Skin epidermis (tissue), 12 donors: ENCODE measurements at regions not wholly inside any gene's neighbourhood (a gene's known extent, or its start where the extent isn't known, plus 50 kb on each side); places are given as distances from the start of the nearest gene placed in this dataset.
"Not testable (repeated sequence)": the region's sequence is repeated elsewhere in the genome, so short reads cannot be mapped to it uniquely, and the experiment has no call there.

ENCODE experiments used
- H3K27ac ChIP-seq, 21 experiments: fragments of 200-600 bp; sonication (generic) in 11 of 21; one replicate each; pipeline ENCODE4 v1.5.0; 2020; ENCODE audit warnings: mild to moderate bottlenecking in 3 of 21, inconsistent platforms in 2 of 21, moderate library complexity in 2 of 21
- H3K4me3 ChIP-seq, 7 experiments: fragments of 200-600 bp; sonication (generic) in 2 of 7; one replicate each; pipeline ENCODE4 v1.5.0; 2020; ENCODE audit warnings: inconsistent platforms in 2 of 7, mild to moderate bottlenecking in 2 of 7, moderate library complexity in 1 of 7

- not testable (repeated sequence) for H3K27ac ChIP-seq, H3K4me3 ChIP-seq
Observed at GRCh38 chr5:126296121-126296520, 127.1 kb upstream of the GRAMD2B start.

- no peak overlapping the region for H3K27ac ChIP-seq
- H3K4me3 ChIP-seq: no peak overlapping the region
Observed at GRCh38 chr5:126300293-126300692, 122.9 kb upstream of the GRAMD2B start.

DNA sequence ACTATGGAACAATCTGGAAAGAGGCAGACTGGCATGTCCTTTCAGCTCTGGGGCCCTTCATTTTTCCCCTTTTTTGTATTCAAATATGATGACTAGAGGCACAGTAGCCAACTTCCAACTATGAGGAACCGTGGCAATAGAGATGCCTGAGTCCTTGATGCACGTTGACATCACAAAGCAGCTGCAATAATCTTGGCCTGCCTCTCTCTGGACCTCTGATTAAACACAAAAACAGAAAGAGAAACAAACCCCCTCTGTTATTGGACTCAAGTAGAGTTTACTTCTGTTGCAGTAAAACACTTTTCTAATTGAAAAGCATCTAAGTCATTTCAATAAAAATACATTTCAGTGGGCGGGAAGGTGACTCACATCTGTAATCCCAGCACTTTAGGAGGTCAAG lies 122.2 kb upstream of the GRAMD2B start:
- Histone ChIP-seq H3K4me3 (no peak overlapping the region), H3K27ac (no peak overlapping the region)

DNA sequence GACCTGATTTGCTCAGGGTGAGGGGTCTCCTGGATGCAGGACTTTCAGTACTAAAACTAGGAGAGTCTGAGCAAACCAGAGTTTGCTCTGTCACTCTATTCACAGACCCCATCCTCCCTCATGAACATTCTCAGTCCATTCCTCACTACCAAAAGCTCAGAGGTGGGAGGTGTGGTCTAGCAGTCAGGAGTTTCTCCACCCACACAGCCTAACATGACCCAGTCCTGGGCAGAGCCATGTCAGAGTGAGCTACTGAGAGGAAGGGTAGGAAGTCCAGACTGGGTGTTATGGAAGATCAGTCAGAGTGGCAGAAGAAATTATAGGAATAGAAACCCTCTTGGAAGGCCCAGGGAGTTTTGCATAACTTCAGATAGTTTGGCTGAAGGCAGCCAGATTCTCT lies 113.3 kb upstream of the GRAMD2B start:
- Histone ChIP-seq H3K4me3 (no peak overlapping the region), H3K27ac (no peak overlapping the region)

DNA sequence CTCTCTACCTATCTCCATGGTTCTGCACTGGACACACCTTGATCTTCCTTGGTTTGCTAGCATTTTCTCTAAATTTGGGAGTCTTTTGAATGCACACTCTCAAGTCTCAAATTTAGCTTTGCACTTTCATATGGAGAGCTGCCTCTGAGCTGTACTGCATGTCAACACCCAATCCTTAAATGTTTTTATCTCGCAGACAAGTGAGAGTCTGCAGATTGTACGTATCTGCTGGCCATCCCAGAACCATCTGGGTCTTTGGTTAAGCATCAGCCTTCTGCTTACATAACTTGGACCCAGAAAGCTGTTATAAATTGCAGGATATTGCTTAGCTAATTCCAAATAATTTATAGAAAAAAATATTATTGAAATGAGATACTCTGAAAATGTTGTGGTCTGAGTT lies 111.4 kb upstream of the GRAMD2B start:
- Histone ChIP-seq H3K4me3 (no peak overlapping the region), H3K27ac (no peak overlapping the region)

DNA sequence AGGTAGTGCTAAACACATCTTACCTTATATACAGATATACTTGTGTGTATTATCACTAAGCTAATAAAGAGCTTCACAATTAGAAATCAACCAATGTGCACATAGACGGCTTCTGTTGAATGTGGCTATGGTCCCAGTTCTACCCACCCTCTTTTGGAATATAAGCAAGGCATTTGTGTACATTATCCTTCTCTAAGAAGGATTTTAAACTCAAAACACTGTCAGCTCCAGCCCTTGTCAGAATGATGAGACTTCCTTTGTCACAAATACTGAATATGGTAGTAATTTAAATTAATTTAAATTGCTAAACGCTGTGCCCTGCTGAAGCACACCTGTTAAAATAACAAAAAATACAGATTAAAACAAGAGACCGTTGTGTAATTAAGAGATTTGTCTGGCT lies 107.9 kb upstream of the GRAMD2B start:
- H3K4me3 ChIP-seq: no peak overlapping the region

DNA sequence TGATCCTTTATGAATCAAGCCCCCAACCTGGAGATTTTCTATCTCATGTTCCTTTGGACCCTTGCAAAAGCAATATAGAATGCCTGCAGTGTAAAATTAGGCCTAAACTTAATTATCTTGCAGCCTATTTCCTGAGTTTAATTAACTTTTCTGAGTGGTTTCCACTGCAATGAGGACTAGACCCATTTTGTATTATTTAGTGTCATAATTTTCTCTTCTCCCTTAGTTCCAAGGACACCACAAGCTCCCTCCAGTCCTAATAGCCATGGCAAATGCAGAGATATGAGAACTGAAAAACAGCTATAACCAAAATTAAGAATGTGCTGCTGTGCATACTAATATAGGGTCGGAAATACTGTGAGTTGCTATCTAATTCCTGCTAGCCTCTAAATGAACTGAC lies 90.9 kb upstream of the GRAMD2B start:
- H3K4me3 ChIP-seq: no peak overlapping the region
- H3K27ac ChIP-seq: no peak overlapping the region

More for the DNA sequence above, 107.9 kb upstream of the GRAMD2B start:
- no peak overlapping the region for H3K27ac ChIP-seq

GRCh38 chr5:126334760-126335159 lies 88.4 kb upstream of the GRAMD2B start:
- H3K27ac ChIP-seq: no peak overlapping the region
- H3K4me3 ChIP-seq: no peak overlapping the region

DNA sequence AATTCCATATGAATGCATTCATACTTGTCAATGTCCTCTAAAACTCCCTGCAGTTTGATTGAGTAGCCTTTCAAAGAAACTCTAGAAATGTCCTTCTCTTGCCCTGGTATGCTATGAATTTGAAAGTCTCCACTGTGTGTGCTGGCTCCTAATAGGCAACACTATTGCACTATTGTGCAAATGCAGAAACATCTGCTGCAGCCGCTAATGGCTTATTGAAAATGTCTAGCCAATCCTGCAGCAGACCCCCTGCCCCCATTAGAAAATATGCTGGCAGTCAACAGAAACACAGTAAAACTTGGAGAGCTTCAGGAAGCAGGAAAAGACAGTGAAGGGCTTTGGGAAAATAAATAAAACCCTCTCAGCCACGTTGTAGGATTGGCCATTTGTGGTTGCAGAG lies 87.3 kb upstream of the GRAMD2B start:
- H3K27ac ChIP-seq: no peak overlapping the region

DNA sequence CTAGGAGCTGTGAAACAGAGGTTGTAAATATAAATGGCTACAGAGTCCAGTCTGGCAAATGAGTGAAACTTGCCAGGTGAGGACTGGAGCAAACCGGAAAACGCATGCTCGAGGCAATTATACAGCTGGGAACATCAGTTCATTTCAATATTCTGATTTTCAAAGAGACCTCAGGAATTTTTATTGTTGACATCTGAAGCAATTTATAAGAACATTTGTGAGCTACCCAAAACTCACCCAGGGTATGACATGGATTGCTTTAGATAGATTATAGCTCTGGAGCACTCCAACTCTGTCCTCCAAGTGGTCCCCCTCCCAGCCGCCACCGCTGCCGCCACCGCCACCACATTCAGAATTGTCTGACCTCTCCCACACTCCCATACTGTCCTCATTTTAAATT lies 84.6 kb upstream of the GRAMD2B start:
- H3K27ac ChIP-seq: peak overlapping the region in 1 of 21 experiments; percentile 20

More for the DNA sequence above, 87.3 kb upstream of the GRAMD2B start:
- H3K4me3 ChIP-seq: no peak overlapping the region

GRCh38 chr5:126339215-126339805 lies 83.9 kb upstream of the GRAMD2B start:
- Histone ChIP-seq H3K4me3 (no peak overlapping the region), H3K27ac (peak overlapping the region in 1 of 21 experiments; percentile 20)

More for the DNA sequence above, 84.6 kb upstream of the GRAMD2B start:
- H3K4me3 ChIP-seq: no peak overlapping the region

DNA sequence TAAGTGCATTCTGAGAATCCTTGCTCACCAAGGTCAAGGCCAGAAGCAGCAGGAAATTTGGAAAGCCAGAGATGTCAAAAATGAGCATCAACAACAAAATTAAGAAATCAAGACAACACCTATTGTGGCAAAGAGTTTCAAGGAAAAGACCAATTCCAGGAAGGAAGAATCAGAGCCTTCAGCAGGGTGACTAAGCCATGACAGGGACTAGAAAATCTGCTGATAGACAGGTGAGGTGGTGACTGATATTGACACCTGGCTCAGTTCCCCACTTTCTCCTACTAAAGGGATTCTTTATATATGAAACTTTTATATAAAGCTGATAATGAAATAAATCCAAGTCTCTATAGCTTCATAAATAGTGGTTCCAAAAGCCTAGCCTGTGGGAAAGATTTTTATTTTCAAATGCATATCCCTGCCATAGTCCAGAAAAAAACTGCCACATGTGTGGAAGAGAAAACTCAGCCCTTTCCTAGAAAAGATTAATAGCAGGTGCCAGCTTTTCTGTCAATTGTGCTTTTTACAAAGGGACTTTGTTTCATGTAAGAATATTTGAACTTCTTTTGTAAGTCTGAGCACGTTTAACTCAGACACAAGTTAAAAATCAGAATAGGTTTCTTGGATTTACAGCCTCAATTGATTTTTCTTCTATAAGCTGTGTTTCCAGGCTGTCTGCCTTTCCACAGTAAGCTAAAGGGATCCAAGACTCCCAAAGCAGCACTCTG lies 81.1 kb upstream of the GRAMD2B start:
- H3K27ac ChIP-seq: no peak overlapping the region
- no peak overlapping the region for H3K4me3 ChIP-seq

DNA sequence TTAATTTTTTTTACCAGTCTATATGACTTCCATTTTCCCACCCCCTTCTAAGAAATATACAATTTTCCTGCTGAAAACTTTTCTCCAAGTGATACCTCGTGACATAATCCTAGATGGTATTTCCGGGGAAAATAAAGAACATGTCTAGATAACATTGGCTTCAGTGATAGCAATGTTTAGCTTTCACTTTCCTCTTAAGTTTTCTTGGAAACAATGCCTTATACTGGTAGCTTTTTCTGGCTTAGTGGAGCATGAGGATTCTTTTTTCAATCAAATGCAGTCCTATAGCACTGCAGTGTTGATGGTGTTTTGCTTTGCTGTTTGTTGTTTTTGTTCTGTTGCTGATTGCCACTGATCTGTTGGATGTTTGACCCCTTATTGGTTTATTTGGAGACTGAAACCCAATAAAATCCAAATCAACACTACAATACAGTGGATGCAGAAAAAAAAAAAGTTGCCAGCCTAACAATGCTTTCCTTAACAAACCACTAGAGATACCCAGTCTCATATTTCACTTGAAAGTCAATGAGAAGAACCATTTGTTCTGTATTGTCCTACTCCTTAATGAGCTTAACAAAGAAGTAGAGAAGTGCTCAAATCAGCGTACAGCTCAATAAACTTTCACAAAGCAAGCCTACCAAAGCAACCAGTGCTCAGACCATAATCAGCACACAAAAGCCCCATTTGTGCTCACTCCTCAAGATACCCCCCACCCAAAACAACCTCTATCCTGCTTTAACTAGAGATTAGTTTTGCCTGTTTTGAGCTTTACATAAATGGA lies 74.2 kb upstream of the GRAMD2B start:
- Histone ChIP-seq H3K4me3 (no peak overlapping the region), H3K27ac (no peak overlapping the region)

GRCh38 chr5:126351153-126351552 lies 72.1 kb upstream of the GRAMD2B start:
- no peak overlapping the region for H3K27ac ChIP-seq
- no peak overlapping the region for H3K4me3 ChIP-seq

DNA sequence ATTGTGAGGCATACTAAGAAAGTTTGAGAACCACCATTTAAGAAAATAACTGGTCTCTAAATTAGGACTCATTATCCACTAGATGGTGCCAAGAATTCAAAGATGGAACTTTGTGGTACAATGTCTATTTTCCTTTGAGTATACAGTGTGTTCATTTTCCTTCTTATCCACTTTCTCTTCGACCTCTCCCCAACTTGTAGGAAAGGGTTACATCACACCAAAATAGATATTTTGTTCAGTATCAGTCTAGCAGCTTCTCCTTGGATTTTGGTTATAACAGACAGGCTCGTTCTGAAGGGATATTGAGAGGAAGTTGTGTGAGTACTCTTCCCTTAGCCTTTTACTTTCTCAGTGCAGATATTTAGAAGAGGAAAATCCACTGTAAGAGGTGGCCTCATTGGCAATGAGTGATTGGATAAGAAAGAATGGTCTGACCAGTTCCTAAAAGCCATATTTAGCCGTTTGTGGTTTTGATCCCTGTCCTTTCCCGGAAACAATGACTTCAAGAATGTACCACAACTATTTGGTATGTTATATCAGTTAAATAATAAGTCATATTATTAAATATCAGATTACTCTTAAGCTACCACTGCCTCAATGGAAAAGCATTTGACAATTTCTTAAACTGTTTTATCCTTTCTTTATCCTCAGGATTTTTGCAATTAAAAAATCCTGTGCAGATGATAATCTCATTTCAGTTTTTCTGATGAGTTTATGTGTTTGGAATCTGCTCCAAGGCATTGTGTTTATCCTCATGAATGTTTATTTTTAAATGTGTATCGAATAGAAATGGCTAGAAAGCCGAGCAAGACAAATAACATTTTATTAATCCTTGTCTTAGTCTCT lies 69.0 kb upstream of the GRAMD2B start:
- Histone ChIP-seq H3K27ac (peak overlapping the region in 15 of 21 experiments; percentile 6 to 76 (median 52)), H3K4me3 (peak overlapping the region in 1 of 7 experiments; percentile 17)

DNA sequence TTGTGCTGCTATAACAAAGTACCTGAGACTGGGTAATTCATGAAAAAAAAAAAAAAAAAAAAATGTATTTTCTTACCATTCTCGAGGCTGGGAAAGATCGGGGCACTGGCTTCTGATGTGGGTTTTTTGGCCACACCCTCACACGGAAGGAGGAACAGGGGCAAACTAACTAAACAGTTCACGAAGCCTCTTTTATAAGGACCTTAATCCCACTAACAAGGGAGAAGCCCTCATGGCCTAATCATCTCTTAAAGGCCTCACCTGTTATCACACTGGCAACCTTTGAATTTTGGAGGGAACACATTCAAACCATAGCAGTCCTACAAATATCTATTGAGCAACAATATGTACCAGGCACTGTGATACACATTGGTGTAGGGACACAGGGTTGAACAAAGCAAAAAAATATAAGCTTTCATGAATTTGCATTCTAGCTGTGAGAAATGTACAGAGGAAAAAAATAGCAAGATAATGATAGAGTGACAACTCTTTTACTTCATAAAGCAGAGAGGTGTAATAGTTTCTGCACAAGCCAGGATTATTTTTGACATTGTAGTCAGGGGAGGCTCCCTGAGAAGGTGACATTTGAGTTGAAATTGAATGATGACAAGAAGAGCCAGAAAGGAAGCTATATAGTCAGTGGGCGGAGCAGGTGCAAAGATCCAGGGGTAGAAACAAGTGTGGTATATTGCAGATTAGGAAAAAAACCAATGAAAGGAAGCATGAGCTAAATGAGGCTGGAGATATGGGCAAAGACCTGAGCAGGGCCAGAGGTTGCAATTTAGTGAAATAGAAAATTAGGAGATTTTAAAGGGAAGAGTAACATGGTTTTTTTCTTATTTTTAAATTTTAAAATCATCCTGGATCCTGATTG lies 68.1 kb upstream of the GRAMD2B start:
- H3K4me3 ChIP-seq: no peak overlapping the region
- H3K27ac ChIP-seq: peak overlapping the region in 6 of 21 experiments; percentile 6 to 71 (median 50)

- no peak overlapping the region for H3K27ac ChIP-seq
- H3K4me3 ChIP-seq: no peak overlapping the region
Observed at GRCh38 chr5:126355940-126356339, 67.3 kb upstream of the GRAMD2B start.

DNA sequence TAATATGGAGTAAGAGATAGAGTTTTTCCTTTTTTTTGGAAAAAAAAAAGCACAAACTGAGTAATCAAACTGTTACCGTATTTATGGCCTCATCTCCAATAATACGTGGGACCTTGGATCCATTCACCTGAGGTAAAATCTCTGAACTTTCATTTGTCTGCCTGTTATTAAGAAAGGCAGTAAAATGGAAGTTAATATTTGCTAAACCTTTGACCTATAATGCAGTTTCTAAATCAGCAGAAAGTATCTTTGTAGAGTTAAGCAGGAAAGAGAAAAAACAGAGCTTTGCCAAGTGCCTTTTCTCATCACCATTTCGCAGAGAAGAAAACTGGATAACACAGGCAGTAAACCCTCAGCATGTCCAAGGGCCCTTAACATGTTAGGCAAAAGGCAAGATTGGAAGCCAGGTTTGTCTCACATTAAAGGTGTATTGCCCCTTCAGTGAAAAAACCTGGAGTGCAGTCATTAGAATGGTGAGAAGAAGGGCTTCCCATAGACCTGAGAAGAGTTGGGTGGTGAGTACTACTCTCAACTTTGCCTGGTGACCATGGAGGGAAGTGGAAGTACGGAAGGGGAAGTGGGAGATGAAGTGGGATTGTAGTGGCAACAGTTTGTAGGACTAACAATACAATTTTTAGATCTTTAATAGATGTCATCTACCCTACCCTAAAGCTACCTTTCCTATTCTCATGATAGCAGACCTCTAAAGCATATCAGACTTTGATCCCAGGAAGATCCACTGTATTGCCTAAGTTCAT lies 65.4 kb upstream of the GRAMD2B start:
- H3K27ac ChIP-seq: peak overlapping the region in 2 of 21 experiments; percentile 12 to 32

More for the DNA sequence above, 65.4 kb upstream of the GRAMD2B start:
- no peak overlapping the region for H3K4me3 ChIP-seq
